HG03571 (cell line): ENCODE measurements at regions not wholly inside any gene's neighbourhood (a gene's known extent, or its start where the extent isn't known, plus 50 kb on each side); places are given as distances from the start of the nearest gene placed in this dataset.
"Not testable (repeated sequence)": the region's sequence is repeated elsewhere in the genome, so short reads cannot be mapped to it uniquely, and the experiment has no call there.

Experiments used
- ATAC-seq: cut with Tn5 transposase; IDR thresholded peaks from one replicate; pipeline ENCODE4 v1.9.1; 2021; ENCODE audit not compliant: unreplicated experiment

GRCh38 chr11:25742800-25743199 lies 589.1 kb upstream of the ANO3 start:
- ATAC-seq, result no peak

- no peak for ATAC-seq
Observed at GRCh38 chr11:25755381-25755780, 576.5 kb upstream of the ANO3 start.

GRCh38 chr11:25755918-25756584 lies 575.9 kb upstream of the ANO3 start:
- no peak for ATAC-seq

GRCh38 chr11:25758145-25758661 lies 573.7 kb upstream of the ANO3 start:
- no peak for ATAC-seq

- ATAC-seq, result no peak
Observed at GRCh38 chr11:25766332-25767015, 565.5 kb upstream of the ANO3 start.

- ATAC-seq, result no peak
Observed at GRCh38 chr11:25769287-25769686, 562.6 kb upstream of the ANO3 start.

- no peak for ATAC-seq
Observed at GRCh38 chr11:25771605-25772004, 560.3 kb upstream of the ANO3 start.

GRCh38 chr11:25775603-25776002 lies 556.3 kb upstream of the ANO3 start:
- ATAC-seq, result no peak

GRCh38 chr11:25776238-25776637 lies 555.7 kb upstream of the ANO3 start:
- ATAC-seq, result no peak

GRCh38 chr11:25777343-25777742 lies 554.6 kb upstream of the ANO3 start:
- no peak for ATAC-seq

GRCh38 chr11:25779033-25779432 lies 552.9 kb upstream of the ANO3 start:
- no peak for ATAC-seq

GRCh38 chr11:25787416-25787815 lies 544.5 kb upstream of the ANO3 start:
- no peak for ATAC-seq

- ATAC-seq, result no peak
Observed at GRCh38 chr11:25790396-25790795, 541.5 kb upstream of the ANO3 start.

GRCh38 chr11:25793637-25794036 lies 538.3 kb upstream of the ANO3 start:
- no peak for ATAC-seq

GRCh38 chr11:25794804-25795203 lies 537.1 kb upstream of the ANO3 start:
- no peak for ATAC-seq

- no peak for ATAC-seq
Observed at GRCh38 chr11:25816411-25816810, 515.5 kb upstream of the ANO3 start.

- no peak for ATAC-seq
Observed at GRCh38 chr11:25824688-25825087, 507.2 kb upstream of the ANO3 start.

- not testable (repeated sequence) for ATAC-seq
Observed at GRCh38 chr11:25831485-25831884, 500.4 kb upstream of the ANO3 start.

GRCh38 chr11:25838918-25839625 lies 492.9 kb upstream of the ANO3 start:
- ATAC-seq, result no peak

GRCh38 chr11:25844811-25845210 lies 487.1 kb upstream of the ANO3 start:
- no peak for ATAC-seq

GRCh38 chr11:25855916-25856315 lies 476.0 kb upstream of the ANO3 start:
- no peak for ATAC-seq

GRCh38 chr11:25859776-25860175 lies 472.2 kb upstream of the ANO3 start:
- ATAC-seq, result no peak
